IPS DF 6.9 (cell line): ENCODE measurements at regions not wholly inside any gene's neighbourhood (a gene's known extent, or its start where the extent isn't known, plus 50 kb on each side); places are given as distances from the start of the nearest gene placed in this dataset.
"Not testable (repeated sequence)": the region's sequence is repeated elsewhere in the genome, so short reads cannot be mapped to it uniquely, and the experiment has no call there.

Experiments
- DNase-seq: peaks from one replicate; pipeline ENCODE4 v3.0.0-alpha.2; 2013; ENCODE audit warnings: low read depth, low spot score
- H3K27ac ChIP-seq: one replicate; pipeline ENCODE4 v1.5.1; 2013; ENCODE audit warnings: low read length, control low read depth
- H3K27me3 ChIP-seq: 2 replicates; pipeline ENCODE4 v1.6.1; 2013; ENCODE audit warnings: mild to moderate bottlenecking, low read length; ENCODE audit not compliant: control insufficient read depth, insufficient read depth
- H3K36me3 ChIP-seq: 2 replicates; pipeline ENCODE4 v1.6.1; 2013; ENCODE audit warnings: low read length; ENCODE audit not compliant: control insufficient read depth, insufficient read depth
- H3K4me1 ChIP-seq: 2 replicates; pipeline ENCODE4 v1.6.1; 2013; ENCODE audit warnings: low read length; ENCODE audit not compliant: control insufficient read depth, insufficient read depth
- H3K4me3 ChIP-seq: 2 replicates; pipeline ENCODE4 v1.5.1; 2013; ENCODE audit warnings: mild to moderate bottlenecking, low read length
- H3K9me3 ChIP-seq: 2 replicates; pipeline ENCODE4 v1.6.1; 2013; ENCODE audit warnings: low read length, inconsistent platforms; ENCODE audit not compliant: control insufficient read depth, insufficient read depth
- WGBS: extraction: QIAGEN DNeasy Blood & Tissue Kit; methylation state at CpG from one replicate; pipeline ENCODE4 v1.1.7; 2013; ENCODE audit warnings: mixed read lengths, missing lambda C conversion rate; ENCODE audit not compliant: insufficient read length, insufficient coverage; 5-methylcytosine and 5-hydroxymethylcytosine counted together

DNA sequence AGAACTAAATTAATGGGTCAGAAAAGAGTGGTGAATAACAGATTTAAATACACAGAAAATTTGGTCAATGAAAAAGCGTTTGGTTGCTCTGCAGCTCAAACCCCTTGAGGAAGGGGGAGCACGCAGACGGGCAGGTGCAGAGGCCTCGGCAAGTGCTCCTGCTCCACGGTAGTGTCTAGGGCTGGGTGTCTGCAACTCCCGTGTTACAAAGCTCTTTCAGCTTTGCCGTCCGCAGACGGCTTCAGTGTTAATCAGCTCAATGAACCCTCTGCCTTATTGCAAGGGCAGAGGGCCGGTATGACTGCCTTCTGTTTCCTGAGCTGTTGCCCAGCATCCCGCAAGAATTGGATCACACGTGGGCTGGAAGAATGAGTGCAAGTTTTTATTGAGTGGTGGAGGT is 125.7 kb upstream of the TRHDE start:
- Histone ChIP-seq H3K4me3 (no peak overlapping the region), H3K27me3 (no peaks in the 10 kb centered on the region), H3K27ac (no peak overlapping the region), H3K4me1 (peaks cover 2% of the 10 kb centered on the region; the same call in 1 of the 2 replicates), H3K9me3 (no peaks in the 10 kb centered on the region), H3K36me3 (no peaks in the 10 kb centered on the region)
- WGBS: no CpG with 5 or more reads among the region's 12 CpGs
- no peak for DNase-seq

DNA sequence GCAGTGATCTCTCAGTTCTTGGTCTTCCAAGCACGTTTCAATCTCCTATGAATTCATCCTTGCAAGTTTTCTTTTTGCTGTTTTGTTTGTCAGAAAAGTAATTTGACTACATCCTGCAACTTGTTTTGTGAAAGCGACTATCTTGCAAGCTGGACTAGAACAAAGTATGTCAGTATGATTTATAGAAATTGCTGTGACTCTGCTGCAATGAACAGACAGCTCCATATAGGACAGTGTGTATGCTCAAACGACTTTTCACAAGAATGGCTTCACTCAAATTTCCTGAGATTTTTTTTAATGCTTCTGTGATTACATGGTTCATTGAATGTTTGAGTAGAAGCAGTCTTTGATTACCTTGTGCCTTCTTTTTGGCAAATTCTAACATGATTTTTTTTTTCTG is 123.5 kb upstream of the TRHDE start:
- Histone ChIP-seq H3K9me3 (no peaks in the 10 kb centered on the region), H3K36me3 (no peaks in the 10 kb centered on the region), H3K4me1 (peaks cover 2% of the 10 kb centered on the region; the same call in 1 of the 2 replicates), H3K27me3 (no peaks in the 10 kb centered on the region), H3K4me3 (no peak overlapping the region), H3K27ac (no peak overlapping the region)
- WGBS: no CpG with 5 or more reads among the region's 3 CpGs
- DNase-seq: no peak

DNA sequence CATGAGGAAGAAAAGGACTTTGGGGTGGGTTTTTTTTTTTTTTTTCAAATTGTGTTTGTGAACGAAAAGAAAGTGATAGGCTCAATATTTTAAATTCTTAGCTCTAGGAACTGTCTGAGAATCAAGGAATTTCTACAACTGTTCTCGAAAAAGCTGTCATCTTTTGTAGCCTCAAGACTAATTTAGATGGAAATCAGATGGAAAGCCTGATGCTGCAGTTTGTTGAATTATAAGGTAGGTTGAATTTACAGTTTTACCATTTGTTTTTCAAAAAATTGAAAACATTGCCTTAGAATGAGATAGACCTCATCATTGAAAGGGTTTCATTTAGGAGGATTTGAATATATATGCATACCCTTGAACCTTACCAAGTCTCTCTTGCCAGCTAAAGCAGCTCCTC is 109.3 kb upstream of the TRHDE start:
- H3K9me3 ChIP-seq: no peaks in the 10 kb centered on the region
- no peak overlapping the region for H3K4me3 ChIP-seq
- no peaks in the 10 kb centered on the region for H3K27me3 ChIP-seq
- no peaks in the 10 kb centered on the region for H3K4me1 ChIP-seq
- DNase-seq: no peak
- no peaks in the 10 kb centered on the region for H3K36me3 ChIP-seq
- no peak overlapping the region for H3K27ac ChIP-seq
- no CpG with 5 or more reads among the region's 2 CpGs for WGBS

DNA sequence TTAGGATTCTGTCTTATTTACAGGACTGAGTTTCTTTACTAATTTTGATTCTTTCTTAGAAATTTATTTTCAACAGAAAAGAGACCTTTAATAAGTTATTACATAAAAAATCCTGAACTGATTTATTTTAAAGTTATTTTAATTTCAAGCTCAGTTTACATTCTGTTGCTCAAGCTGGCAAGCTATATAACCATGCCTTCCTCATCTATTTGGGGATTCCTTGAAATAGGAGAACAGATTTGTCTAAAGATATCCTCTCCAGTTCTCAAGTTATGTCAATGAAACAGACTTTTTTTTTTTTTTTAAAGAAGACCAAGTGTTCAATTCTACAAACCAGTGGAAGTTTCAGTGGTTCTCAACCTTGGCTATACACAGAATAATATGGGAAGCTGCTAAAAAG is 103.3 kb upstream of the TRHDE start:
- no peaks in the 10 kb centered on the region for H3K27me3 ChIP-seq
- H3K36me3 ChIP-seq: no peaks in the 10 kb centered on the region
- H3K9me3 ChIP-seq: no peaks in the 10 kb centered on the region
- DNase-seq: no peak
- no peak overlapping the region for H3K4me3 ChIP-seq
- H3K4me1 ChIP-seq: no peaks in the 10 kb centered on the region
- no peak overlapping the region for H3K27ac ChIP-seq

DNA sequence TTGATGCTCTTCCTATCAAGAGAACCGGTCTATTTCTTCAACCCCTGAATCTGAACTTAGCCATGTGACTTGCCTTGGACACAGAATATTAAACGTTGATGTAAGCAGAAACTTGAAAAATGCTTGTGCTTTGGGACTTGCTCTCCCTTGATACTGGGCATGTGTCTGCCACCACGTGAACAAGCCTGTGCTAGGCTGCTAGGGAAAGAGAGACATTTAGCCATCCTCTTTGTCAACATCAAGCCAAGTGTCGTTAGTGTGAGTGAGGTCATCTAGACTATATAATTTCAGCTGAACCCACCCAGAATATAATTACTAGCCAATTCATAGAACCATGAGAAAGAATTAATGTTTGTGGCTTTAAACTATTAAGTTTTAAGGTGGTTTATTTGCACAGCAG is 98.2 kb upstream of the TRHDE start:
- WGBS: no CpG with 5 or more reads among the region's 4 CpGs
- DNase-seq: no peak

DNA sequence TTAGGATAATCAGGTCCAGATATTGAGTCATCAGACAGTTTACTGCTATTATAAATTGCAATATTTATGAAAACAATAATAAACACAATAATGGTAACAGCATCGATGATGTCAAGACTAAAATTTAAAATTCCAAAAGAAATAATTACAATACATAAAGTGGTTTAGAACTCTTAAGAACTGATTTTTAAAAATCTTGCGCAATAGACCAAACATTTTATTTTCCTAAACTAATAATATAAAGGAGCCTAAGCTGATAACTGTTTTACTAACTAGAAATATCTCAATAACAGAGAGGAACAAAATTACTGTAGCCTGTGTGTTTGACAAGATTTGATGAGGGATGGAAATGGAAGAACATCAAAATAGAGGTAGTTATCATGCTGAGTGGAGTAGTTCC is 93.9 kb upstream of the TRHDE start:
- H3K27ac ChIP-seq: no peak overlapping the region

More for the DNA sequence above, 98.2 kb upstream of the TRHDE start:
- Histone ChIP-seq H3K4me1 (no peaks in the 10 kb centered on the region), H3K9me3 (no peaks in the 10 kb centered on the region), H3K27ac (no peak overlapping the region), H3K4me3 (no peak overlapping the region), H3K36me3 (no peaks in the 10 kb centered on the region), H3K27me3 (no peaks in the 10 kb centered on the region)

DNA sequence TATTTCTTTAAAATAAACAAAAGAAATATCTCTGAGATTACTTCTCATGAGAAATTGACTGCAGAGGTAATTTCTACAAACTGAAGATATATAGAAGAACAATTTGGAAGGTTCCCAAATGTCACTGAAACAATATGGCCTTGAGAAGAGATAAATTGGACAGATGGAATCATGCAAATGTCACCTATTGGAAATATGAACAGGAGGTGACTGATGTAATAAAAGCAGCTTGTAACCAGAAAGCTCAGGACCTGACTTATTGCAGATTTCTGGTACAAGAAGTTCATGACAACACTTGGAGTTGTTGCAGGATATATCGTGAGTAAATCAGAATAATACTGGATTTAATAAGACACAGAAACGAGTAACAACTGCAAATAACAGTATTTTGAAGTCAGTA is 93.3 kb upstream of the TRHDE start:
- WGBS: no CpG with 5 or more reads among the region's 2 CpGs
- H3K27me3 ChIP-seq: no peaks in the 10 kb centered on the region
- no peak overlapping the region for H3K27ac ChIP-seq

More for the DNA sequence above, 93.9 kb upstream of the TRHDE start:
- no peak for DNase-seq
- H3K27me3 ChIP-seq: no peaks in the 10 kb centered on the region
- whole genome bisulfite sequencing: no CpG with 5 or more reads among the region's 2 CpGs
- no peaks in the 10 kb centered on the region for H3K9me3 ChIP-seq
- H3K36me3 ChIP-seq: no peaks in the 10 kb centered on the region
- H3K4me1 ChIP-seq: no peaks in the 10 kb centered on the region
- no peak overlapping the region for H3K4me3 ChIP-seq

DNA sequence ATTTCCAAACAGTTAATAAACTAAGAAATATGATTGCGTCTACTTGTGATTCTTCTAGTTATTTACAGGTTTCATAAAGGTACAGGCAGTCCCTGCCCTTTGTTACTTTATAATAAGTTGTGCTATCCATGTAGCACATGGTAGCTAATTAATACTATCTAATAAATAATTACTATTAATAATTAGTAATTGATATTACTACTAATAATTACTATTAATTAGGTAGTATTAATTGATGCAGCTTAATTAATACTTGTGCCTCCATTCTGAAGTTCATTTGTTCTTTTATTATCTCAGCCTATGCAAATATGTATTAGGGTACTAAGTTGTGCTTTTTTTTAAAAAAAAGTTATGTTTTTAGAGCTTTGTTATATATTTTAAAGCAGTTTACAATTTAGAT is 92.3 kb upstream of the TRHDE start:
- Histone ChIP-seq H3K4me1 (no peaks in the 10 kb centered on the region), H3K27me3 (no peaks in the 10 kb centered on the region), H3K27ac (no peak overlapping the region), H3K9me3 (no peaks in the 10 kb centered on the region), H3K4me3 (no peak overlapping the region), H3K36me3 (no peaks in the 10 kb centered on the region)
- WGBS: no CpG with 5 or more reads among the region's 1 CpG
- DNase-seq: no peak

More for the DNA sequence above, 93.3 kb upstream of the TRHDE start:
- Histone ChIP-seq H3K9me3 (no peaks in the 10 kb centered on the region), H3K36me3 (no peaks in the 10 kb centered on the region), H3K4me1 (no peaks in the 10 kb centered on the region), H3K4me3 (no peak overlapping the region)
- DNase-seq: no peak

DNA sequence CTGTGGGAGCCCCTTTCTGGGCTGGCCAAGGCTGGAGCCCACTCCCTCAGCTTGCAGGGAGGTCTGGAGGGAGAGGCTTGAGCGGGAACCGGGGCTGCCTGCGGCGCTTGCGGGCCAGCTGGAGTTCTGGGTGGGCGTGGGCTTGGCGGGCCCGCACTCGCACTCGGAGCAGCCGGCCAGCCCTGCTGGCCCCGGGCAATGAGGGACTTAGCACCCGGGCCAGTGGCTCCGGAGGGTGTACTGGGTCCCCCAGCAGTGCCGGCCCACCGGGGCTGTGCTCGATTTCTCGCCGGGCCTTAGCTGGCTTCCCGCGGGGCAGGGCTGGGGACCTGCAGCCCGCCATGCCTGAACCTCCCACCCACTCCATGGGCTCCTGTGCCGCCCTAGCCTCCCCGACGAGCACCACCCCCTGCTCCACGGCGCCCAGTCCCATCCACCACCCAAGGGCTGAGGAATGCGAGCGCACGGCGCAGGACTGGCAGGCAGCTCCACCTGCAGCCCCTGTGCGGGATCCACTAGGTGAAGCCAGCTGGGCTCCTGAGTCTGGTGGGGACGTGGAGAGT is 87.1 kb upstream of the TRHDE start:
- not testable (repeated sequence) for H3K4me1 ChIP-seq, H3K36me3 ChIP-seq, DNase-seq, H3K9me3 ChIP-seq, H3K27me3 ChIP-seq, H3K4me3 ChIP-seq, H3K27ac ChIP-seq
- no CpG with 5 or more reads among the region's 33 CpGs for WGBS

DNA sequence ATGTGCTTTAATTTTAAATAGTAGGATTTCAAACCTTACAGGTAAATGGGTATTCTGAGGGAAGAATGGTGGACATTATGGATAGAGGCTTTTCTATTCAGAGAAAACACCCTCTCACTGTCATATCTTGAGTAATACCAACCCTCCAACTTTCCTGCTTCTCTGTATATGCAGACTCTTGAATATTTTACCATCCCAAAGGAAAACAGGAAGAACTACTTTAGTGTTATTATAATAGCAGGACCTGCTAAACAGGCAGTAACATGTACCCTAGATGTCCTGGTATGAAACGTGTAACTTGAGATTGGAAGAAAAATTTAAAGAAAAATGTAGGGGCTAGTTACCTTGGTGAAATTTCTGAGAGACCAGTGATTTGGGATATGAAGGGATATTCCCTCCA is 82.9 kb upstream of the TRHDE start:
- WGBS: no CpG with 5 or more reads among the region's 1 CpG
- Histone ChIP-seq H3K27me3 (no peaks in the 10 kb centered on the region), H3K9me3 (no peaks in the 10 kb centered on the region), H3K4me3 (no peak overlapping the region), H3K4me1 (no peaks in the 10 kb centered on the region), H3K36me3 (no peaks in the 10 kb centered on the region), H3K27ac (no peak overlapping the region)
- DNase-seq: no peak

DNA sequence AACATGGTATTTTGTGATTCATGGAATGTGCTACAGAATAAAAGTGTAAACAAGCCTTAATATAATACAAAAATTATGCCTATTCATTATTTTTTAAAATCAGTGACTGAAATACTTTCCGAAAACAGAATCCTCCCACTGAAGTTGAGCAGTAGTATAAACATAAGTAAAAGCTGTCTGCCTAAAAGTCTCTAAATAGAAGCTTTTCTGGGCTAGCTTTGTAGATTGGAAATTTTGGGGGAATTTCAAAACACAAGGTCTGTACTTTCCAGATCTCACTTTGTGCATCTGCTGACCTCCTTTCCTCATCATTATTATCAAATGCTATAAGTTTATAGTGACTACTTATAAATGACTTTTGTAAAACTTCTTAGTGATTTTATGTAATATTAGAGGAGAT is 80.4 kb upstream of the TRHDE start:
- no CpG with 5 or more reads among the region's 1 CpG for WGBS
- no peak overlapping the region for H3K4me3 ChIP-seq
- no peak overlapping the region for H3K27ac ChIP-seq
- no peaks in the 10 kb centered on the region for H3K36me3 ChIP-seq
- H3K4me1 ChIP-seq: no peaks in the 10 kb centered on the region
- no peaks in the 10 kb centered on the region for H3K9me3 ChIP-seq
- H3K27me3 ChIP-seq: no peaks in the 10 kb centered on the region
- no peak for DNase-seq
